K562 (cell line): ENCODE measurements at regions not wholly inside any gene's neighbourhood (a gene's known extent, or its start where the extent isn't known, plus 50 kb on each side); places are given as distances from the start of the nearest gene placed in this dataset.
A peak's percentile ranks its signal among the peaks of the same experiment; 100 is the strongest.

ENCODE experiments used
- CCAR2 ChIP-seq: fragments of 200-400 bp; formaldehyde crosslinking; IDR thresholded peaks from 2 replicates; pipeline ENCODE4 v1.6.1; 2017; ENCODE audit warnings: mild to moderate bottlenecking, low read depth, low read length
- MEIS2 ChIP-seq: fragments of 450-650 bp; IDR thresholded peaks from 2 replicates; pipeline ENCODE4 v1.6.1; 2014; ENCODE audit warnings: mild to moderate bottlenecking; ENCODE audit not compliant: partially characterized antibody
- NFE2L1 ChIP-seq: fragments of 450-650 bp; IDR thresholded peaks from 2 replicates; pipeline ENCODE4 v1.6.1; 2016; ENCODE audit warnings: missing genetic modification characterization, low read depth, mild to moderate bottlenecking, missing compliant biosample characterization, moderate library complexity, borderline replicate concordance
- NFYB ChIP-seq: IDR thresholded peaks from 2 replicates; pipeline ENCODE4 v1.6.1; 2011; ENCODE audit warnings: mild to moderate bottlenecking, moderate library complexity; ENCODE audit not compliant: insufficient read length; ENCODE audit errors: extremely low read depth
- PTTG1 ChIP-seq: fragments of 450-650 bp; IDR thresholded peaks from 2 replicates; pipeline ENCODE4 v1.6.1; 2016; ENCODE audit warnings: low read depth, mild to moderate bottlenecking, missing genetic modification characterization, missing compliant biosample characterization
- XRCC5 ChIP-seq: fragments of 200-400 bp; formaldehyde crosslinking; IDR thresholded peaks from 2 replicates; pipeline ENCODE4 v1.6.1; 2017; ENCODE audit warnings: low read depth, mild to moderate bottlenecking, low read length
- ZKSCAN3 ChIP-seq: fragments of 250-450 bp; sonication (Bioruptor Pico); IDR thresholded peaks from 2 replicates; pipeline ENCODE4 v1.4.0; 2020
- ZNF146 ChIP-seq: IDR thresholded peaks from one replicate; pipeline ENCODE4 v1.6.1; 2018; ENCODE audit warnings: missing compliant biosample characterization; ENCODE audit not compliant: unreplicated experiment
- ZNF589 ChIP-seq: fragments of 200-800 bp; sonication (Bioruptor generic); IDR thresholded peaks from 2 replicates; pipeline ENCODE4 v1.6.1; 2016; ENCODE audit warnings: low read depth, missing genetic modification characterization, missing compliant biosample characterization
- TF ChIP-seq, protein P1 (sequence below): sonication (generic); formaldehyde crosslinking; IDR thresholded peaks from 2 replicates; pipeline ENCODE4 v1.8.0; 2022; ENCODE audit warnings: mild to moderate bottlenecking, missing genetic modification reagents
- TF ChIP-seq, protein P2 (sequence below): sonication (generic); formaldehyde crosslinking; IDR thresholded peaks from 2 replicates; pipeline ENCODE4 v1.8.1; 2023; ENCODE audit warnings: mild to moderate bottlenecking, missing genetic modification reagents, moderate library complexity
- TF ChIP-seq, protein P3 (sequence below): fragments of 250-450 bp; sonication (Bioruptor Pico); IDR thresholded peaks from 2 replicates; pipeline ENCODE4 v1.4.0; 2020; ENCODE audit warnings: borderline replicate concordance
- TF ChIP-seq, protein P4 (sequence below): fragments of 250-450 bp; sonication (Bioruptor Pico); IDR thresholded peaks from 2 replicates; pipeline ENCODE4 v1.5.0; 2020; ENCODE audit warnings: mild to moderate bottlenecking, borderline replicate concordance
- TF ChIP-seq, protein P5 (sequence below): fragments of 250-450 bp; sonication (Bioruptor Pico); IDR thresholded peaks from 2 replicates; pipeline ENCODE4 v1.9.0; 2021; ENCODE audit warnings: mild to moderate bottlenecking
- TF ChIP-seq, protein P6 (sequence below): fragments of 250-450 bp; sonication (Bioruptor Pico); IDR thresholded peaks from 2 replicates; pipeline ENCODE4 v1.5.1; 2021; ENCODE audit warnings: mild to moderate bottlenecking

DNA sequence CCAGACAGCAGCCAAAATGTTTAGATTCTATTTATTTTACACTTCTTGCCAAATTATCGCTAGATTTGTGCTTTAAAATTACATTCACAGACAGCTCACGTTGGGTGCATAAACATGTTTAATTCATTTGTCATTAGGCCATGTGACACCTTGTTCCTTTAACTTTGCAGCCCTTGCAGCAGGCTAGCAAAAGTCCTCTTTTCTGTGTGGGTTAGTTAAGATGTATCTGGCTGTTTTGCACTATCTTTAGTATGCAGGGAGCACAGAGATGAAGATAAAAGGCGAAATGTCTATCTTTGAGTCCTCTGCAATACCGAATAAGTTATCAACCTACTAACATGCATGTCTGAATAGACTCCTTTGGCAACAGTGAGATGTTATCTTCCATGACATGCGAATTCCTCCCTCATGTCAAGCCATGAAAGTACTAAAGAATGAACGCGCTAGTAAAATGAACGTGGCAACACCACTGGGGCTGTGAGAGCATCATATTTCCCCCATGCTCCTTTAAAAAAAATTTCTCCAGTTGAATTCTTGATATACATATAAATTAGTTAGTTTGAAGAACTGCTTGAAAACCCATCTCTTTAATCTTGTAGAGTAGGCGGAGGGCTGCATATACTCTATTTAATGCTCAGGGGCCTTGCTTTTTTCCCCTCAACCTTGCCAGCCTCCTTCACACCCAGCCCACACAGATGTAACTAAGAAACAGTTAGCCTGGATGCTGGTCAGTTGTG is 620.4 kb upstream of the NR2F2 start (continued):
- TF ChIP-seq, protein P1, sequence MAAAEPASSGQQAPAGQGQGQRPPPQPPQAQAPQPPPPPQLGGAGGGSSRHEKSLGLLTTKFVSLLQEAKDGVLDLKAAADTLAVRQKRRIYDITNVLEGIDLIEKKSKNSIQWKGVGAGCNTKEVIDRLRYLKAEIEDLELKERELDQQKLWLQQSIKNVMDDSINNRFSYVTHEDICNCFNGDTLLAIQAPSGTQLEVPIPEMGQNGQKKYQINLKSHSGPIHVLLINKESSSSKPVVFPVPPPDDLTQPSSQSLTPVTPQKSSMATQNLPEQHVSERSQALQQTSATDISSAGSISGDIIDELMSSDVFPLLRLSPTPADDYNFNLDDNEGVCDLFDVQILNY (CRISPR knock-in tag) = no peak
- TF ChIP-seq ZKSCAN3 (CRISPR knock-in tag) = no peak
- no peak for TF ChIP-seq ZNF146 (CRISPR knock-in tag)
- no peak for TF ChIP-seq XRCC5
- TF ChIP-seq, protein P2, sequence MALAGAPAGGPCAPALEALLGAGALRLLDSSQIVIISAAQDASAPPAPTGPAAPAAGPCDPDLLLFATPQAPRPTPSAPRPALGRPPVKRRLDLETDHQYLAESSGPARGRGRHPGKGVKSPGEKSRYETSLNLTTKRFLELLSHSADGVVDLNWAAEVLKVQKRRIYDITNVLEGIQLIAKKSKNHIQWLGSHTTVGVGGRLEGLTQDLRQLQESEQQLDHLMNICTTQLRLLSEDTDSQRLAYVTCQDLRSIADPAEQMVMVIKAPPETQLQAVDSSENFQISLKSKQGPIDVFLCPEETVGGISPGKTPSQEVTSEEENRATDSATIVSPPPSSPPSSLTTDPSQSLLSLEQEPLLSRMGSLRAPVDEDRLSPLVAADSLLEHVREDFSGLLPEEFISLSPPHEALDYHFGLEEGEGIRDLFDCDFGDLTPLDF (CRISPR knock-in tag) = no peak
- TF ChIP-seq, protein P3, sequence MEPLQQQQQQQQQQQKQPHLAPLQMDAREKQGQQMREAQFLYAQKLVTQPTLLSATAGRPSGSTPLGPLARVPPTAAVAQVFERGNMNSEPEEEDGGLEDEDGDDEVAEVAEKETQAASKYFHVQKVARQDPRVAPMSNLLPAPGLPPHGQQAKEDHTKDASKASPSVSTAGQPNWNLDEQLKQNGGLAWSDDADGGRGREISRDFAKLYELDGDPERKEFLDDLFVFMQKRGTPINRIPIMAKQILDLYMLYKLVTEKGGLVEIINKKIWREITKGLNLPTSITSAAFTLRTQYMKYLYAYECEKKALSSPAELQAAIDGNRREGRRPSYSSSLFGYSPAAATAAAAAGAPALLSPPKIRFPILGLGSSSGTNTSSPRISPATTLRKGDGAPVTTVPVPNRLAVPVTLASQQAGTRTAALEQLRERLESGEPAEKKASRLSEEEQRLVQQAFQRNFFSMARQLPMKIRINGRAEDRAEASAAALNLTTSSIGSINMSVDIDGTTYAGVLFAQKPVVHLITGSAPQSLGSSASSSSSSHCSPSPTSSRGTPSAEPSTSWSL (CRISPR knock-in tag) = no peak
- peak; percentile 89 for TF ChIP-seq MEIS2
- TF ChIP-seq NFYB = no peak
- TF ChIP-seq PTTG1 = peak; percentile 40; the same call in 1 of the 2 replicates
- TF ChIP-seq, protein P4, sequence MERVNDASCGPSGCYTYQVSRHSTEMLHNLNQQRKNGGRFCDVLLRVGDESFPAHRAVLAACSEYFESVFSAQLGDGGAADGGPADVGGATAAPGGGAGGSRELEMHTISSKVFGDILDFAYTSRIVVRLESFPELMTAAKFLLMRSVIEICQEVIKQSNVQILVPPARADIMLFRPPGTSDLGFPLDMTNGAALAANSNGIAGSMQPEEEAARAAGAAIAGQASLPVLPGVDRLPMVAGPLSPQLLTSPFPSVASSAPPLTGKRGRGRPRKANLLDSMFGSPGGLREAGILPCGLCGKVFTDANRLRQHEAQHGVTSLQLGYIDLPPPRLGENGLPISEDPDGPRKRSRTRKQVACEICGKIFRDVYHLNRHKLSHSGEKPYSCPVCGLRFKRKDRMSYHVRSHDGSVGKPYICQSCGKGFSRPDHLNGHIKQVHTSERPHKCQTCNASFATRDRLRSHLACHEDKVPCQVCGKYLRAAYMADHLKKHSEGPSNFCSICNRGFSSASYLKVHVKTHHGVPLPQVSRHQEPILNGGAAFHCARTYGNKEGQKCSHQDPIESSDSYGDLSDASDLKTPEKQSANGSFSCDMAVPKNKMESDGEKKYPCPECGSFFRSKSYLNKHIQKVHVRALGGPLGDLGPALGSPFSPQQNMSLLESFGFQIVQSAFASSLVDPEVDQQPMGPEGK = no peak
- TF ChIP-seq, protein P5, sequence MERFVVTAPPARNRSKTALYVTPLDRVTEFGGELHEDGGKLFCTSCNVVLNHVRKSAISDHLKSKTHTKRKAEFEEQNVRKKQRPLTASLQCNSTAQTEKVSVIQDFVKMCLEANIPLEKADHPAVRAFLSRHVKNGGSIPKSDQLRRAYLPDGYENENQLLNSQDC (CRISPR knock-in tag) = no peak
- TF ChIP-seq, protein P6, sequence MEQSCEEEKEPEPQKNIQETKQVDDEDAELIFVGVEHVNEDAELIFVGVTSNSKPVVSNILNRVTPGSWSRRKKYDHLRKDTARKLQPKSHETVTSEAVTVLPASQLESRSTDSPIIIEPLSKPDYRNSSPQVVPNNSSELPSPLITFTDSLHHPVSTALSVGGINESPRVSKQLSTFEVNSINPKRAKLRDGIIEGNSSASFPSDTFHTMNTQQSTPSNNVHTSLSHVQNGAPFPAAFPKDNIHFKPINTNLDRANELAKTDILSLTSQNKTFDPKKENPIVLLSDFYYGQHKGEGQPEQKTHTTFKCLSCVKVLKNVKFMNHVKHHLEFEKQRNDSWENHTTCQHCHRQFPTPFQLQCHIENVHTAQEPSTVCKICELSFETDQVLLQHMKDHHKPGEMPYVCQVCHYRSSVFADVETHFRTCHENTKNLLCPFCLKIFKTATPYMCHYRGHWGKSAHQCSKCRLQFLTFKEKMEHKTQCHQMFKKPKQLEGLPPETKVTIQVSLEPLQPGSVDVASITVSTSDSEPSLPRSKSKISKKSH (CRISPR knock-in tag) = no peak
- no peak for TF ChIP-seq CCAR2
- no peak for TF ChIP-seq ZNF589 (CRISPR knock-in tag)
- TF ChIP-seq NFE2L1 (tag) = no peak
